GM23248 (cell line): ENCODE measurements at regions not wholly inside any gene's neighbourhood (a gene's known extent, or its start where the extent isn't known, plus 50 kb on each side); places are given as distances from the start of the nearest gene placed in this dataset.

ENCODE experiments used
- EZH2 ChIP-seq: fragments of 200-600 bp; sonication (generic); IDR thresholded peaks from 2 replicates; pipeline ENCODE4 v1.6.1; 2018; ENCODE audit warnings: antibody characterized with exemption, mild to moderate bottlenecking; ENCODE audit not compliant: insufficient read depth, poor library complexity, severe bottlenecking
- EZH2phosphoT487 ChIP-seq: fragments of 200-600 bp; sonication (generic); IDR thresholded peaks from 2 replicates; pipeline ENCODE4 v1.6.1; 2018; ENCODE audit warnings: antibody characterized with exemption, moderate library complexity, mild to moderate bottlenecking, low read depth; ENCODE audit not compliant: insufficient read depth

DNA sequence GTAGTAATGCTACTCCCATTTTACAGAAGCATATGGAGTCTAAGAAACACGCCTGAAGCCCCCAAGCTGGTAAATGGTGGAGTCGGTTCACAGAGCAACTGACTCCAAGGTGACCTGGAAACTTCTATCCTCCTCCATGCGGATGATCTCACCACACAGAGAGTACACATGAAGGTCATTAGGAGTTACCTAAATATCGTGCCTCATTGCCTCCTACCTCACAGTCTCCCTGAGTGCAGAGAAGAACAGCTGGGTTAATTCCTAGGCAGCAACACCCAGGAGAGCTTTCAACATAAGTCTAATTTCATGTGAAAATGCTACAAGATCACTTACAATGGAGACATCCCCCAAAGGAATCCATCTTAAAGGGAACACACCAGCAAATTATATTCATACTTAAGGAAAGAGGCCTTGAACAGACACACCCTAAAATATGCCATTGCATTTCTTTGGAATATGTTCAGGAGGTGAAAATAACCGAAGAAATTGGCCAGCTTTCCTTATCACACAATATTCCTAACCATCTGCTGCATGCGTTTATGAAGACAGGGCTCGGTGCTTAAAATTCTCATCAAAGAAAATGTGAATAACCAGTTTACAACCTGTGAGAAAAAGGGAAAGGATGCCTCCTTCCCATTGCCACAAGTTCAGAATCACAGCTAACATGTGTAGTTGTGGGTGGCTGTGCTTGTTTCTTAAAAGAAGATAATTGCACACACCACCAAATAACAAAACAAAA lies 203.6 kb upstream of the NBEA start:
- no peak for TF ChIP-seq EZH2
- TF ChIP-seq EZH2phosphoT487: no peak
